NT2/D1 (cell line): ENCODE measurements at regions not wholly inside any gene's neighbourhood (a gene's known extent, or its start where the extent isn't known, plus 50 kb on each side); places are given as distances from the start of the nearest gene placed in this dataset.

Experiments
- DNase-seq: peaks from one replicate; pipeline ENCODE4 v3.0.0-alpha.2; 2011; ENCODE audit warnings: low read depth, low spot score
- H3K27me3 ChIP-seq: 2 replicates; pipeline ENCODE4 v1.6.0; 2011; ENCODE audit warnings: mild to moderate bottlenecking; ENCODE audit not compliant: insufficient read length, insufficient read depth
- H3K36me3 ChIP-seq: 2 replicates; pipeline ENCODE4 v1.6.1; 2011; ENCODE audit warnings: mild to moderate bottlenecking, low read length, mixed read lengths; ENCODE audit not compliant: insufficient read depth, insufficient read length
- H3K4me1 ChIP-seq: 2 replicates; pipeline ENCODE4 v1.5.1; 2011; ENCODE audit not compliant: insufficient read depth, insufficient read length
- H3K4me3 ChIP-seq: 2 replicates; pipeline ENCODE4 v1.5.1; 2011; ENCODE audit warnings: low read depth; ENCODE audit not compliant: insufficient read length
- H3K9ac ChIP-seq: 2 replicates; pipeline ENCODE4 v1.6.0; 2011; ENCODE audit warnings: low read depth; ENCODE audit not compliant: insufficient read length
- H3K9me3 ChIP-seq: 2 replicates; pipeline ENCODE4 v1.5.1; 2011; ENCODE audit warnings: mild to moderate bottlenecking, low read length; ENCODE audit not compliant: insufficient read depth
- SUZ12 ChIP-seq: IDR thresholded peaks from 2 replicates; pipeline ENCODE4 v1.6.1; 2011; ENCODE audit not compliant: insufficient read length, insufficient read depth; ENCODE audit errors: extremely low read depth
- YY1 ChIP-seq: IDR thresholded peaks from 2 replicates; pipeline ENCODE4 v1.6.1; 2011; ENCODE audit not compliant: insufficient read length, insufficient read depth
- ZNF274 ChIP-seq: IDR thresholded peaks from 2 replicates; pipeline ENCODE4 v1.6.1; 2011; ENCODE audit warnings: mild to moderate bottlenecking, low read depth, low read length

DNA sequence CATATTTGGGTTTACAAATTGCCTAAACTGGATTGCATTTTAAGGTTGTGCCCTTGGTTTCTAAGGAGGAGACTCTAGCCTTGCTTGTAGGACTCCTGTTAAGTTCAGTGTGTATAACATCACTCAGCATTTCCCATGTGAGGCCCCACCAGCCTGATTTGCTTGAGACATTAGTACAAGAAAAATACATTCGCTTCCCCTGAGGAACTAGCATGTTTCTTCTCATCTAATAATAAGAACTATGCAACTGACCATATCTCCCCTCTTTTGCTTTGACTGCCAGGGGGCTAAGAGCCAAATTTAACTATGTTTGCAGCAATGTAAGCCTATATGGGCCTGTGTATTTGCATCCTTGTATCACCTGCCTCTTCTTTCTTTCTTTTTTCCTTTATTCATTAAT is 737.9 kb downstream of the INHBA start:
- no peak for DNase-seq
- TF ChIP-seq SUZ12 (no peak), YY1 (no peak), ZNF274 (no peak)

DNA sequence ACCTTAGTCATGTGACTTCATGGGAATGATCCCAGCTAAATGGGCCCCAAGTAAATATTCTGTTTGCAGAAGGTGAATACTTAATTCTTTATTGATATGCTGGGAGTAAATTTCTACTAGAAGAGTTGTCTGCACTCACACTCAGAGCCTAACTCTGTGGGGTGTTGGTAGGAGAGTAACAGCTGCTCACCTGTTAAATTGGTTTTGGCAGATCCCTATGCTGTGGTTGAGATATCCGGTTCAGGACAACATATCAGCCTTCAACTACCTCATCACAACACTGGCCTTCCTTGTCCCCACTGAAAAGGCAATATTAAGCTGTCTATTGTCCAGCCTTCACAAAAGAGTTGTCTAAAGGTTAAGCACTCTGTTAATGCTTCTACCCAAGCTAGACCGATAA is 738.3 kb downstream of the INHBA start:
- peaks cover 4% of the 10 kb centered on the region; the same call in 1 of the 2 replicates for H3K9me3 ChIP-seq
- H3K27me3 ChIP-seq, result no peaks in the 10 kb centered on the region
- H3K4me3 ChIP-seq, result no peak overlapping the region
- no peaks in the 10 kb centered on the region for H3K36me3 ChIP-seq
- H3K9ac ChIP-seq, result no peak overlapping the region
- DNase-seq, result no peak
- H3K4me1 ChIP-seq, result no peaks in the 10 kb centered on the region
- no peak for TF ChIP-seq ZNF274
- no peak for TF ChIP-seq SUZ12
- TF ChIP-seq YY1, result no peak

More for the DNA sequence above, 737.9 kb downstream of the INHBA start:
- Histone ChIP-seq H3K4me3 (no peak overlapping the region), H3K36me3 (no peaks in the 10 kb centered on the region), H3K9me3 (peaks cover 4% of the 10 kb centered on the region; the same call in 1 of the 2 replicates), H3K9ac (no peak overlapping the region), H3K27me3 (no peaks in the 10 kb centered on the region), H3K4me1 (no peaks in the 10 kb centered on the region)

DNA sequence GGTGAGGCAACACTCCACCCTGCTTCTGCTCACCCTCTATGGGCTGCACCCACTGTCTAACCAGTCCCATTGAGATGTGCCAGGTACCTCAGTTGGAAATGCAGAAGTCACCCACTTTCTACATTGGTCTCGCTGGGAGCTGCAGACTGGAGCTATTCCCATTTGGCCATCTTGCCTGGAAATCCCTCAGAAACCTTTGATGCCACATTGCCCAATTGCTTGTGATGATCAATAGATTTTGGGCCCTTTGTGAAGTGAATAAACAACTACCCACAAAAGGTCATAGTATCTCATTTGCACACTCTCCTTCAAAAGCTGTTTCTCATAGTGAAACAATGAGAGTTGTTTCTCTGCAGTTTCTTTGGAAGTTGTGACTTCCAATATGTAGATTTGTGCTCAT is 742.9 kb downstream of the INHBA start:
- no peaks in the 10 kb centered on the region for H3K36me3 ChIP-seq
- H3K9ac ChIP-seq, result no peak overlapping the region
- H3K4me3 ChIP-seq, result no peak overlapping the region
- no peak for TF ChIP-seq SUZ12
- no peak for TF ChIP-seq ZNF274
- TF ChIP-seq YY1, result no peak
- no peaks in the 10 kb centered on the region for H3K4me1 ChIP-seq
- DNase-seq, result no peak
- H3K9me3 ChIP-seq, result peaks cover 4% of the 10 kb centered on the region; the same call in 1 of the 2 replicates
- H3K27me3 ChIP-seq, result no peaks in the 10 kb centered on the region

DNA sequence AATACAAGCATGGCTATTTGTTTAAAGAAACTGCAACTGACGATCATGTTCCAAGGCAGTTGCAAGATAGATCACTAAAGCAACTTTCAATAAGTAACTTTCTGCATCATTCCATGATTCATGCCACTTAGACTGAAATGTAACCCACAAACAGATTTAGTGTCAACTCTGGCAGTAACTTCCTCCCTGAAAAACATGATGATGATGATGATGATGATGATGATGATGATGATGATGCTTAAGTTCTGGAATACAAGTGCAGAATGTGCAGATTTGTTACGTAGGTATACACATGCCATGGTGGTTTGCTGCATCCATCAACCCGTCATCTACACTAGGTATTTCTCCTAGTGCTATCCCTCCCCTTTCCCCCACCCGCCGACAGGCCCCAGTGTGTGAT is 754.7 kb downstream of the INHBA start:
- H3K36me3 ChIP-seq, result no peaks in the 10 kb centered on the region
- no peak for DNase-seq
- H3K27me3 ChIP-seq, result no peaks in the 10 kb centered on the region
- no peak overlapping the region for H3K4me3 ChIP-seq
- no peaks in the 10 kb centered on the region for H3K4me1 ChIP-seq
- TF ChIP-seq SUZ12 (no peak), YY1 (no peak), ZNF274 (no peak)
- no peak overlapping the region for H3K9ac ChIP-seq
- H3K9me3 ChIP-seq, result peaks cover 17% of the 10 kb centered on the region

DNA sequence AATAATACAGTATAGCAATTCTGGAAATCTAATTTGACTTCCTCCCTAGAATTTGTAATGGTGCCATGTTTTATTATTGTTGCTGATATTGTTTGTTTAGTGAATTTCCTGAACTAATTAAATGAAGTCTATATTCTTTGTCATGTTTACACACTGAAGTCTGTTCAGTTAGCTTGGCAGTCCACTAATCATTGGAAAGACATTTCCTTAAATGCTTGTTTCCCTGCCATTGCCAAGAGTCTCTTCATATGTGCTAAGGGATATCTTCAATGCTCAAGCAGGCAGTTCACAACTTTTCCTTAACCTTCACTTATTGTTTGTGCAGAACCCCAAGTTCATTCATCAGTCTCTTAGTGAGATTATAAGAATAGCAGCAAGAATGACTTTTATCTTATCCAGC is 755.3 kb downstream of the INHBA start:
- Histone ChIP-seq H3K9me3 (peaks cover 17% of the 10 kb centered on the region), H3K4me1 (no peaks in the 10 kb centered on the region), H3K4me3 (no peak overlapping the region), H3K9ac (no peak overlapping the region), H3K36me3 (no peaks in the 10 kb centered on the region), H3K27me3 (no peaks in the 10 kb centered on the region)
- TF ChIP-seq YY1, result no peak
- TF ChIP-seq ZNF274, result no peak
- no peak for TF ChIP-seq SUZ12
- DNase-seq, result no peak

DNA sequence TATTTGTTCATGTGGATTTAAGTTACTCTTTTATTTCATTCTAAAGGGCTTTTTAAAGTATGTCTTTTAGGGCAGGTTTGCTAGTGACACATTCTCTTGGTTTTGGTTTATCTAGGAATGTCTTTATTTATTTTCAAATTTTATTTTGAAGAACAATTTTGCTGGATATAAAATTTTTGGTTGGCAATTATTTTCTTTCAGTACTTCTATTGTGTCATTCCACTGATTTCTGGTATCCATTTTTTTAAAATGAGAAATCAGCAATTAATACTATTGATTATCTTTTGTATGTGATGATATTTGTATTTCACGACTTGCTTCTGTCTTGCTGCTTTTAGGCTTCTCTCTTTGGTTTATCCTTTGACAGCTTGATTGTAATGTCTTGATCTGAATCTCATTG is 756.3 kb downstream of the INHBA start:
- Histone ChIP-seq H3K4me1 (no peaks in the 10 kb centered on the region), H3K36me3 (no peaks in the 10 kb centered on the region), H3K4me3 (no peak overlapping the region), H3K9ac (no peak overlapping the region), H3K9me3 (peaks cover 17% of the 10 kb centered on the region), H3K27me3 (no peaks in the 10 kb centered on the region)
- no peak for TF ChIP-seq YY1
- no peak for DNase-seq

DNA sequence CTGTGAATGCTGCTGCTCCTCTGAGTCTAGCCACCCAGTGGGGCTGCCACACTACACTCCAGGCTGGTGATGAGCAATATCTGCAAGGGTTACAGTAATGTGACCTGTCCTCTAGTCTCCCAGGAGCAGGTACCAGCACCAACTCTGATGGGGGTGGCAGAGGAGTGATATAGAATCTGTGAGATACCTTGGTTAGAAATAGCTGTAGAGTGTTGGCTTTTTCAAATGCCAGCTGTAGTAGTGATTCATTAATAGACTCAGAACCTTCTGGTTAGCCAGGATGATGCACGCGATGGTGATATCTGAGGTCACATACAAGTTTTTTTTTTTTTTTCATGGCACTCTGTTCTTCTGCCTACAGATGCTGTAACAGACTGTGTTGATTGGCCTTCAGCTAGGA is 757.1 kb downstream of the INHBA start:
- Histone ChIP-seq H3K9me3 (peaks cover 17% of the 10 kb centered on the region), H3K4me1 (no peaks in the 10 kb centered on the region), H3K36me3 (no peaks in the 10 kb centered on the region), H3K27me3 (no peaks in the 10 kb centered on the region), H3K9ac (no peak overlapping the region), H3K4me3 (no peak overlapping the region)
- DNase-seq, result no peak
- TF ChIP-seq SUZ12 (no peak), YY1 (no peak), ZNF274 (no peak)

DNA sequence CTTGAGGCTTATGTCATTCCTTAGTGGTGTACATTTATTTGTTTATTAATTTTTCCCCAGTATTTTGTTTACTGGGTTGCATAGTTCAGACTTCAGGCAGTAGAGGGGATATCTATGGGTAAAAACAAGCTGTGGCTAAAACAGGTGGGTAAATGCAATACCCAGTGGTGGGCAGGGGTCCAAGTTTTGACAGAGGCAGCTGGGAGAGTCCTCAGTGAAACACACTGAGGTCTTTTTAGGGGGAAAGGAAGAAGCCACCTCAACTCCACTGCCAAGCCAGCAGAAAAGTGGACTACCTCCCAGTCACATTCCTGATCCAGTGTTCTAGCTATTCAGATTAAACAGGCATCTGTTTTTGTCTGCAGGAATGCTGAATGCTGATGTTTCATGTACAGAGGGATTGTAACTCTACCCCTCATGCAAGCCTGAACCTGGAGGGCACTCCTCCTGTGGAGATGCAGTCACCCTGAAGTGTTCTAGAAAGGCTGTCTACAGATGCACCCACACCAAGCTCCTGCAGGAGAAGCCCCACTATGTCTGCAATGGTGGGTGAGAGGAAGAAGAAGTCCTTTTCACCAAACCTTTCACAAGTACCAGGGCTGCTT is 757.8 kb downstream of the INHBA start:
- TF ChIP-seq YY1 (no peak), SUZ12 (no peak), ZNF274 (no peak)
- Histone ChIP-seq H3K4me1 (no peaks in the 10 kb centered on the region), H3K4me3 (no peak overlapping the region), H3K9me3 (peaks cover 17% of the 10 kb centered on the region), H3K9ac (no peak overlapping the region), H3K27me3 (no peaks in the 10 kb centered on the region), H3K36me3 (no peaks in the 10 kb centered on the region)
- DNase-seq, result no peak
